SK-N-SH (cell line): ENCODE measurements at regions not wholly inside any gene's neighbourhood (a gene's known extent, or its start where the extent isn't known, plus 50 kb on each side); places are given as distances from the start of the nearest gene placed in this dataset.

Experiments
- CTCF ChIA-PET: fragments of 300-600, 350-600 bp; formaldehyde crosslinking; extraction: SDS; loops from one replicate; lab custom pipeline; 2021; lab: Yijun Ruan, JAX
- POLR2A ChIA-PET: fragments of 350-600 bp; sonication (Branson Sonifier 250); formaldehyde crosslinking; extraction: SDS; loops from one replicate; lab custom pipeline; 2020; ENCODE audit warnings: antibody characterized with exemption, inconsistent platforms; lab: Yijun Ruan, JAX
- DNase-seq: peaks from one replicate; pipeline ENCODE4 v3.0.0; 2012
- H2AFZ ChIP-seq: fragments of 200-600 bp; sonication (generic); 2 replicates; pipeline ENCODE4 v1.8.1; 2016; ENCODE audit warnings: antibody characterized with exemption, mild to moderate bottlenecking, low read depth
- H3F3A ChIP-seq: fragments of 200-600 bp; sonication (generic); replicated peaks from 2 replicates; pipeline ENCODE3; 2016; ENCODE audit warnings: antibody characterized with exemption, mild to moderate bottlenecking; ENCODE audit not compliant: insufficient read depth
- H3K27ac ChIP-seq, 2 experiments: fragments of 200-500 bp in 1 of 2; fragments of 200-600 bp in 1 of 2; sonication (Bioruptor generic) in 1 of 2; sonication (generic), shearing (Covaris generic) in 1 of 2; 2 replicates each; pipeline versions ENCODE4 v1.5.1 to v1.6.1; 2014 to 2016; ENCODE audit warnings: low read depth in 2 of 2, inconsistent platforms in 1 of 2, low read length in 1 of 2, mild to moderate bottlenecking in 1 of 2, mixed read lengths in 1 of 2
- H3K27me3 ChIP-seq: fragments of 200-600 bp; sonication (generic), shearing (Covaris generic); 2 replicates; pipeline ENCODE4 v1.6.1; 2016; ENCODE audit warnings: mixed run types; ENCODE audit not compliant: insufficient read depth
- H3K36me3 ChIP-seq, 2 experiments: fragments of 200-500 bp in 1 of 2; fragments of 200-600 bp in 1 of 2; sonication (Bioruptor generic) in 1 of 2; sonication (generic) in 1 of 2; replicated peaks in 1 of 2; 2 replicates each; pipeline versions ENCODE3 to v1.5.1; 2014 to 2016; ENCODE audit warnings: low read length in 1 of 2, mild to moderate bottlenecking in 1 of 2; ENCODE audit not compliant: insufficient read depth in 2 of 2, control insufficient read depth in 1 of 2
- H3K4me1 ChIP-seq, 2 experiments: fragments of 200-500 bp in 1 of 2; fragments of 200-600 bp in 1 of 2; sonication (Bioruptor generic) in 1 of 2; sonication (generic), shearing (Covaris generic) in 1 of 2; 2 replicates each; pipeline versions ENCODE4 v1.5.1 to v1.6.1; 2014 to 2016; ENCODE audit warnings: low read depth in 1 of 2, low read length in 1 of 2, mixed run types in 1 of 2; ENCODE audit not compliant: insufficient read depth in 2 of 2, control insufficient read depth in 1 of 2
- H3K4me2 ChIP-seq: fragments of 200-600 bp; sonication (generic), shearing (Covaris generic); 2 replicates; pipeline ENCODE4 v1.6.1; 2017; ENCODE audit warnings: mixed run types
- H3K4me3 ChIP-seq, 2 experiments: fragments of 200-500 bp in 1 of 2; fragments of 200-600 bp in 1 of 2; sonication (Bioruptor generic) in 1 of 2; sonication (generic), shearing (Covaris generic) in 1 of 2; 2 replicates each; pipeline versions ENCODE4 v1.5.1 to v1.8.1; 2014 to 2016; ENCODE audit warnings: low read depth in 2 of 2, inconsistent platforms in 1 of 2, low read length in 1 of 2, mild to moderate bottlenecking in 1 of 2, mixed read lengths in 1 of 2, moderate library complexity in 1 of 2
- H3K79me2 ChIP-seq: fragments of 200-600 bp; sonication (generic); 2 replicates; pipeline ENCODE4 v1.8.1; 2017; ENCODE audit warnings: mild to moderate bottlenecking; ENCODE audit not compliant: insufficient read depth
- H3K9ac ChIP-seq: fragments of 200-600 bp; sonication (generic); 2 replicates; pipeline ENCODE4 v1.6.1; 2017; ENCODE audit warnings: mixed run types
- H3K9me2 ChIP-seq: fragments of 200-600 bp; sonication (generic); 2 replicates; pipeline ENCODE4 v1.6.1; 2017; ENCODE audit warnings: mixed run types
- H3K9me3 ChIP-seq: fragments of 200-600 bp; sonication (generic); 2 replicates; pipeline ENCODE4 v1.6.1; 2017; ENCODE audit warnings: mixed run types, mild to moderate bottlenecking, moderate library complexity
- H4K20me1 ChIP-seq: fragments of 200-600 bp; sonication (generic); 2 replicates; pipeline ENCODE4 v1.6.1; 2017; ENCODE audit warnings: mild to moderate bottlenecking, mixed run types; ENCODE audit not compliant: insufficient read depth
- CTCF ChIP-seq: fragments of 200-600 bp; sonication (generic); IDR thresholded peaks from 2 replicates; pipeline ENCODE4 v1.6.1; 2017; ENCODE audit warnings: antibody characterized with exemption, mild to moderate bottlenecking, moderate library complexity
- ELF1 ChIP-seq: IDR thresholded peaks from 2 replicates; pipeline ENCODE4 v1.4.0; 2012
- FOXJ3 ChIP-seq: sonication (generic); formaldehyde crosslinking; IDR thresholded peaks from 2 replicates; pipeline ENCODE4 v1.5.1; 2020; ENCODE audit warnings: mild to moderate bottlenecking, missing genetic modification reagents
- FOXM1 ChIP-seq: IDR thresholded peaks from 2 replicates; pipeline ENCODE4 v1.4.0; 2012; ENCODE audit warnings: low read depth, mild to moderate bottlenecking
- GABPA ChIP-seq: IDR thresholded peaks from 2 replicates; pipeline ENCODE4 v1.4.0; 2012; ENCODE audit warnings: low read depth, mild to moderate bottlenecking
- GATA2 ChIP-seq: sonication (generic); formaldehyde crosslinking; IDR thresholded peaks from 2 replicates; pipeline ENCODE4 v1.5.0; 2020; ENCODE audit warnings: mild to moderate bottlenecking, missing genetic modification reagents
- MEF2A ChIP-seq: IDR thresholded peaks from 2 replicates; pipeline ENCODE4 v1.4.0; 2012; ENCODE audit warnings: low read depth, borderline replicate concordance
- MXI1 ChIP-seq: IDR thresholded peaks from 2 replicates; pipeline ENCODE4 v1.6.1; 2012; ENCODE audit warnings: mild to moderate bottlenecking, low read depth, low read length, improper control_type of control experiment
- NRF1 ChIP-seq: IDR thresholded peaks from 2 replicates; pipeline ENCODE4 v1.6.1; 2012; ENCODE audit warnings: low read depth, mild to moderate bottlenecking, low read length
- PBX3 ChIP-seq: IDR thresholded peaks from 2 replicates; pipeline ENCODE4; 2012
- POLR2AphosphoS5 ChIP-seq: IDR thresholded peaks from 2 replicates; pipeline ENCODE4 v1.6.1; 2012; ENCODE audit warnings: low read depth, low read length
- RCOR1 ChIP-seq: fragments of 150-350 bp; IDR thresholded peaks from 2 replicates; pipeline ENCODE4 v1.6.1; 2017; ENCODE audit warnings: antibody characterized with exemption, low read length
- SMC3 ChIP-seq: IDR thresholded peaks from 2 replicates; pipeline ENCODE4 v1.6.1; 2012; ENCODE audit warnings: low read depth, low read length, improper control_type of control experiment
- TCF12 ChIP-seq: IDR thresholded peaks from 2 replicates; pipeline ENCODE4 v1.4.0; 2012
- ZBTB33 ChIP-seq: IDR thresholded peaks from 2 replicates; pipeline ENCODE4 v1.4.0; 2012; ENCODE audit warnings: low read depth, borderline replicate concordance
- WGBS: methylation state at CpG from one replicate; pipeline ENCODE4 v1.1.6; 2017; ENCODE audit warnings: low lambda C conversion rate; 5-methylcytosine and 5-hydroxymethylcytosine counted together

GRCh38 chr9:28832168-28832770 is 1259.0 kb upstream of the C9orf72 start (continued):
- TF ChIP-seq FOXJ3 (no peak), MXI1 (no peak), TCF12 (peak; percentile 80), GATA2 (CRISPR knock-in tag) (no peak), RCOR1 (no peak), POLR2AphosphoS5 (no peak), ELF1 (no peak), NRF1 (no peak), PBX3 (peak; percentile 44)

- TF ChIP-seq POLR2AphosphoS5, result no peak
- no peak for TF ChIP-seq SMC3
- no peak for TF ChIP-seq FOXJ3
- no peak for TF ChIP-seq GABPA
- TF ChIP-seq ZBTB33, result no peak
- no peak for TF ChIP-seq FOXM1
- no peak for TF ChIP-seq MEF2A
- TF ChIP-seq CTCF, result no peak
- TF ChIP-seq RCOR1, result no peak
- no peak for TF ChIP-seq GATA2 (CRISPR knock-in tag)
- no peak for TF ChIP-seq NRF1
- TF ChIP-seq, all 33 proteins: peak for 0
- WGBS, result 78% methylated on average over 1 of the region's 1 CpG
- POLR2A ChIA-PET, result no interaction called here
Observed at GRCh38 chr9:28834156-28834555, 1260.9 kb upstream of the C9orf72 start.

More at GRCh38 chr9:28834156-28834555, 1260.9 kb upstream of the C9orf72 start:
- Histone ChIP-seq H2AFZ (no peak overlapping the region), H3K79me2 (no peaks in the 10 kb centered on the region; the same call in 1 of the 2 replicates), H4K20me1 (no peaks in the 10 kb centered on the region), H3K9me3 (no peaks in the 10 kb centered on the region), H3K4me2 (no peak overlapping the region), H3K9me2 (no peaks in the 10 kb centered on the region), H3K4me1 (peaks cover 0 to 14% of the 10 kb centered on the region in 2 experiments; a peak in 2 of 4 replicates), H3F3A (peaks cover 10% of the 10 kb centered on the region), H3K27me3 (no peaks in the 10 kb centered on the region), H3K36me3 (peaks cover 0 to 3% of the 10 kb centered on the region in 2 experiments), H3K27ac (no peak overlapping the region), H3K9ac (no peak overlapping the region), H3K4me3 (no peak overlapping the region)
- CTCF ChIA-PET, result no interaction called here
- DNase-seq, result no peak
